ENCODE measurements at regions not wholly inside any gene's neighbourhood (a gene's known extent, or its start where the extent isn't known, plus 50 kb on each side); places are given as distances from the start of the nearest gene placed in this dataset.

- intact Hi-C loops (cut with micrococcal nuclease; ENCODE audit: unreplicated experiment): no loop called here
- CTCF ChIA-PET: no interaction called here
- TF ChIP-seq CTCF (conservative IDR thresholded peaks at IDR 0.05; ENCODE audit: low read depth, low read length) (no peak), EZH2 (IDR thresholded peaks at IDR 0.05; ENCODE audit: borderline replicate concordance, low read depth, low read length, poor library complexity, severe bottlenecking) (no peak)
- Histone ChIP-seq H3K4me1 (ENCODE audit: insufficient read depth, low read length, poor library complexity, severe bottlenecking) (no peaks in the 10 kb centered on the region), H3K27me3 (replicated peaks; ENCODE audit: insufficient read depth, low read depth, low read length, poor library complexity) (peaks cover 19% of the 10 kb centered on the region), H3K9me3 (ENCODE audit: low read depth, low read length, poor library complexity, severe bottlenecking) (no peaks in the 10 kb centered on the region), H3K4me3 (ENCODE audit: low read depth, low read length, poor library complexity, severe bottlenecking) (no peak overlapping the region), H3K36me3 (ENCODE audit: insufficient read depth, low read length, poor library complexity, severe bottlenecking) (no peaks in the 10 kb centered on the region), H3K27ac (ENCODE audit: low read depth, low read length, poor library complexity, severe bottlenecking) (no peak overlapping the region)
- no TSS peak for BruUV-seq (replicated peaks)
- no peak for DNase-seq (ENCODE audit: low spot score)
- POLR2A ChIA-PET (ENCODE audit: low non-redundant PET): no interaction called here
Observed at GRCh38 chr7:9505516-9505915, 1072.1 kb downstream of the NXPH1 start.

GRCh38 chr7:9507290-9507689 is 1073.9 kb downstream of the NXPH1 start:
- H3K4me1 ChIP-seq (ENCODE audit: insufficient read depth, low read length, poor library complexity, severe bottlenecking): no peaks in the 10 kb centered on the region
- no peak overlapping the region for H3K4me3 ChIP-seq (ENCODE audit: low read depth, low read length, poor library complexity, severe bottlenecking)
- H3K27me3 ChIP-seq (replicated peaks; ENCODE audit: insufficient read depth, low read depth, low read length, poor library complexity): peaks cover 18% of the 10 kb centered on the region
- POLR2A ChIA-PET (ENCODE audit: low non-redundant PET): no interaction called here
- no peak overlapping the region for H3K27ac ChIP-seq (ENCODE audit: low read depth, low read length, poor library complexity, severe bottlenecking)
- TF ChIP-seq CTCF (conservative IDR thresholded peaks at IDR 0.05; ENCODE audit: low read depth, low read length) (no peak), EZH2 (IDR thresholded peaks at IDR 0.05; ENCODE audit: borderline replicate concordance, low read depth, low read length, poor library complexity, severe bottlenecking) (no peak)
- CTCF ChIA-PET: no interaction called here
- no peak for DNase-seq (ENCODE audit: low spot score)
- no peaks in the 10 kb centered on the region for H3K36me3 ChIP-seq (ENCODE audit: insufficient read depth, low read length, poor library complexity, severe bottlenecking)
- no TSS peak for BruUV-seq (replicated peaks)
- intact Hi-C loops (cut with micrococcal nuclease; ENCODE audit: unreplicated experiment): no loop called here
- no peaks in the 10 kb centered on the region for H3K9me3 ChIP-seq (ENCODE audit: low read depth, low read length, poor library complexity, severe bottlenecking)

GRCh38 chr7:9516662-9517061 is 1083.3 kb downstream of the NXPH1 start:
- ChIA-PET POLR2A (ENCODE audit: low non-redundant PET) (no interaction called here), CTCF (no interaction called here)
- TF ChIP-seq CTCF (conservative IDR thresholded peaks at IDR 0.05; ENCODE audit: low read depth, low read length) (no peak), EZH2 (IDR thresholded peaks at IDR 0.05; ENCODE audit: borderline replicate concordance, low read depth, low read length, poor library complexity, severe bottlenecking) (no peak)
- Histone ChIP-seq H3K27me3 (replicated peaks; ENCODE audit: insufficient read depth, low read depth, low read length, poor library complexity) (no peaks in the 10 kb centered on the region), H3K27ac (ENCODE audit: low read depth, low read length, poor library complexity, severe bottlenecking) (no peak overlapping the region), H3K9me3 (ENCODE audit: low read depth, low read length, poor library complexity, severe bottlenecking) (peaks cover 12% of the 10 kb centered on the region), H3K36me3 (ENCODE audit: insufficient read depth, low read length, poor library complexity, severe bottlenecking) (no peaks in the 10 kb centered on the region), H3K4me3 (ENCODE audit: low read depth, low read length, poor library complexity, severe bottlenecking) (no peak overlapping the region), H3K4me1 (ENCODE audit: insufficient read depth, low read length, poor library complexity, severe bottlenecking) (no peaks in the 10 kb centered on the region)
- intact Hi-C loops (cut with micrococcal nuclease; ENCODE audit: unreplicated experiment): no loop called here
- no TSS peak for BruUV-seq (replicated peaks)
- DNase-seq (ENCODE audit: low spot score): no peak
